Gastroesophageal sphincter (tissue), 4 donors: ENCODE measurements at regions not wholly inside any gene's neighbourhood (a gene's known extent, or its start where the extent isn't known, plus 50 kb on each side); places are given as distances from the start of the nearest gene placed in this dataset.

Experiments used
- ATAC-seq: fragments of 150-250 bp; one replicate; pipeline ENCODE4 v1.9.1; 2016; ENCODE audit warnings: mild to moderate bottlenecking, moderate library complexity
- H3K27ac ChIP-seq, 4 donors: fragments of 200-600 bp; sonication (generic) in 3 of 4; 1 replicate in 3 of 4; 2 replicates in 1 of 4; pipeline ENCODE4 v1.5.1; 2016 to 2019
- H3K27me3 ChIP-seq: fragments of 200-600 bp; sonication (generic); one replicate; pipeline ENCODE4 v1.5.1; 2019
- H3K36me3 ChIP-seq, 2 donors: fragments of 200-600 bp; sonication (generic); one replicate each; pipeline ENCODE4 v1.5.1; 2019; ENCODE audit warnings: control low read depth in 1 of 2
- H3K4me1 ChIP-seq, 3 donors: fragments of 200-600 bp; sonication (generic); 1 replicate in 2 of 3; 2 replicates in 1 of 3; pipeline ENCODE4 v1.5.1; 2016 to 2019; ENCODE audit warnings: control low read depth in 2 of 3
- H3K4me3 ChIP-seq, 2 donors: fragments of 200-600 bp; sonication (generic); one replicate each; pipeline ENCODE4 v1.5.1; 2019; ENCODE audit warnings: mild to moderate bottlenecking in 1 of 2, moderate library complexity in 1 of 2
- H3K9me3 ChIP-seq, 3 donors: fragments of 200-600 bp; sonication (generic); one replicate each; pipeline ENCODE4 v1.5.1; 2017 to 2019; ENCODE audit warnings: control low read depth in 2 of 3
- CTCF ChIP-seq, 4 experiments: fragments of 200-600 bp in 2 of 4; fragments of 450-650 bp in 2 of 4; sonication (generic) in 1 of 4; IDR thresholded peaks; one replicate each; pipeline ENCODE4 v1.5.1; 2017 to 2019; ENCODE audit warnings: antibody characterized with exemption in 4 of 4, mild to moderate bottlenecking in 2 of 4, moderate library complexity in 2 of 4
- EP300 ChIP-seq: sonication (generic); formaldehyde crosslinking; IDR thresholded peaks from one replicate; pipeline ENCODE4 v1.6.1; 2017; ENCODE audit warnings: antibody characterized with exemption, mild to moderate bottlenecking
- POLR2A ChIP-seq, 2 donors: fragments of 450-650 bp; IDR thresholded peaks; one replicate each; pipeline ENCODE4 v1.6.1; 2017; ENCODE audit warnings: antibody characterized with exemption in 2 of 2, mild to moderate bottlenecking in 2 of 2, moderate library complexity in 1 of 2
- POLR2AphosphoS5 ChIP-seq: sonication (generic); formaldehyde crosslinking; IDR thresholded peaks from one replicate; pipeline ENCODE4 v1.6.1; 2017; ENCODE audit warnings: antibody characterized with exemption
- WGBS, 2 donors: methylation state at CpG; one replicate each; pipeline ENCODE4 v1.1.5; 2018; ENCODE audit warnings: low coverage in 1 of 2; 5-methylcytosine and 5-hydroxymethylcytosine counted together

- Histone ChIP-seq H3K4me3 (no peak overlapping the region), H3K27me3 (no peaks in the 10 kb centered on the region), H3K36me3 (no peaks in the 10 kb centered on the region), H3K27ac (no peak overlapping the region), H3K4me1 (no peaks in the 10 kb centered on the region), H3K9me3 (no peaks in the 10 kb centered on the region)
- TF ChIP-seq CTCF (IDR thresholded peaks at IDR 0.05) = no peak
- TF ChIP-seq EP300 = no peak
- ATAC-seq = no peak
Measured at GRCh38 chr5:97436405-97436804, 253.4 kb upstream of the RIOK2 start.

- H3K27me3 ChIP-seq = no peaks in the 10 kb centered on the region
- H3K36me3 ChIP-seq = no peaks in the 10 kb centered on the region
- H3K4me1 ChIP-seq = no peaks in the 10 kb centered on the region
- H3K4me3 ChIP-seq = no peak overlapping the region
- TF ChIP-seq POLR2AphosphoS5 (no peak), CTCF (IDR thresholded peaks at IDR 0.05) (no peak), EP300 (no peak), POLR2A (IDR thresholded peaks at IDR 0.05) (no peak)
- H3K27ac ChIP-seq = no peak overlapping the region
- ATAC-seq = no peak
- 40 to 100% methylated on average over 1 of the region's 5 CpGs for WGBS, 2 donors
- peaks cover 0 to 38% (median 0%) of the 10 kb centered on the region in 3 donors for H3K9me3 ChIP-seq
Measured at GRCh38 chr5:97443740-97444139, 260.7 kb upstream of the RIOK2 start.

- no peaks in the 10 kb centered on the region for H3K4me1 ChIP-seq
- no peak overlapping the region for H3K27ac ChIP-seq
- 50 to 100% methylated on average over 1 to 3 of the region's 3 CpGs for WGBS, 2 donors
- ATAC-seq = no peak
- peaks cover 0 to 17% (median 0%) of the 10 kb centered on the region in 3 donors for H3K9me3 ChIP-seq
- no peaks in the 10 kb centered on the region for H3K36me3 ChIP-seq
- no peak for TF ChIP-seq POLR2A (IDR thresholded peaks at IDR 0.05)
- TF ChIP-seq EP300 = no peak
- TF ChIP-seq CTCF (IDR thresholded peaks at IDR 0.05) = no peak
- no peak for TF ChIP-seq POLR2AphosphoS5
- no peaks in the 10 kb centered on the region for H3K27me3 ChIP-seq
- H3K4me3 ChIP-seq = no peak overlapping the region
Measured at GRCh38 chr5:97449172-97449571, 266.1 kb upstream of the RIOK2 start.

- Histone ChIP-seq H3K9me3 (no peaks in the 10 kb centered on the region), H3K27me3 (no peaks in the 10 kb centered on the region), H3K4me1 (no peaks in the 10 kb centered on the region), H3K4me3 (no peak overlapping the region), H3K36me3 (no peaks in the 10 kb centered on the region), H3K27ac (no peak overlapping the region)
- TF ChIP-seq CTCF (IDR thresholded peaks at IDR 0.05) (no peak), POLR2AphosphoS5 (no peak), POLR2A (IDR thresholded peaks at IDR 0.05) (no peak), EP300 (no peak)
- no peak for ATAC-seq
Measured at GRCh38 chr5:97452646-97453045, 269.6 kb upstream of the RIOK2 start.

- no peak for TF ChIP-seq POLR2AphosphoS5
- no peak for TF ChIP-seq POLR2A (IDR thresholded peaks at IDR 0.05)
- no peak for TF ChIP-seq EP300
- no peak for TF ChIP-seq CTCF (IDR thresholded peaks at IDR 0.05)
- Histone ChIP-seq H3K36me3 (no peaks in the 10 kb centered on the region), H3K27me3 (no peaks in the 10 kb centered on the region), H3K4me3 (no peak overlapping the region), H3K4me1 (no peaks in the 10 kb centered on the region), H3K9me3 (no peaks in the 10 kb centered on the region), H3K27ac (no peak overlapping the region)
- no peak for ATAC-seq
- WGBS, 2 donors = 68 to 83% methylated on average over 2 of the region's 2 CpGs
Measured at GRCh38 chr5:97453263-97453662, 270.2 kb upstream of the RIOK2 start.
